HT-29 (cell line): ENCODE measurements at regions not wholly inside any gene's neighbourhood (a gene's known extent, or its start where the extent isn't known, plus 50 kb on each side); places are given as distances from the start of the nearest gene placed in this dataset.

Experiments used
- DNase-seq: peaks from one replicate; pipeline ENCODE4 v3.0.0-alpha.2; 2015; ENCODE audit warnings: low spot score

- DNase-seq, result no peak
Observed at GRCh38 chr10:44618910-44619309, 234.0 kb upstream of the CXCL12 start.

- no peak for DNase-seq
Observed at GRCh38 chr10:44619521-44619920, 234.6 kb upstream of the CXCL12 start.

- no peak for DNase-seq
Observed at GRCh38 chr10:44619975-44620374, 235.1 kb upstream of the CXCL12 start.

GRCh38 chr10:44627591-44628354 is 242.9 kb upstream of the CXCL12 start:
- DNase-seq, result no peak

GRCh38 chr10:44628921-44629320 is 244.0 kb upstream of the CXCL12 start:
- no peak for DNase-seq

GRCh38 chr10:44635176-44635575 is 250.3 kb upstream of the CXCL12 start:
- DNase-seq, result no peak

- DNase-seq, result no peak
Observed at GRCh38 chr10:44636625-44637024, 251.7 kb upstream of the CXCL12 start.

GRCh38 chr10:44640429-44640828 is 255.5 kb upstream of the CXCL12 start:
- DNase-seq, result no peak

- DNase-seq, result no peak
Observed at GRCh38 chr10:44647473-44647872, 262.6 kb upstream of the CXCL12 start.

GRCh38 chr10:44647877-44648542 is 263.1 kb upstream of the CXCL12 start:
- no peak for DNase-seq

- no peak for DNase-seq
Observed at GRCh38 chr10:44650691-44651661, 260.2 kb upstream of the TMEM72 start.

GRCh38 chr10:44651834-44652233 is 259.3 kb upstream of the TMEM72 start:
- no peak for DNase-seq

- no peak for DNase-seq
Observed at GRCh38 chr10:44659320-44659719, 251.8 kb upstream of the TMEM72 start.

GRCh38 chr10:44660271-44660670 is 250.9 kb upstream of the TMEM72 start:
- DNase-seq, result no peak

- no peak for DNase-seq
Observed at GRCh38 chr10:44662051-44662450, 249.1 kb upstream of the TMEM72 start.

GRCh38 chr10:44668336-44668735 is 242.8 kb upstream of the TMEM72 start:
- DNase-seq, result no peak

- DNase-seq, result no peak
Observed at GRCh38 chr10:44671319-44671718, 239.8 kb upstream of the TMEM72 start.

GRCh38 chr10:44673245-44673983 is 237.7 kb upstream of the TMEM72 start:
- no peak for DNase-seq

GRCh38 chr10:44674536-44675386 is 236.4 kb upstream of the TMEM72 start:
- DNase-seq, result no peak

- no peak for DNase-seq
Observed at GRCh38 chr10:44675387-44675874, 235.7 kb upstream of the TMEM72 start.
